Fibroblast of the aortic adventitia (primary cell): ENCODE measurements at regions not wholly inside any gene's neighbourhood (a gene's known extent, or its start where the extent isn't known, plus 50 kb on each side); places are given as distances from the start of the nearest gene placed in this dataset.

Experiments
- DNase-seq: peaks from one replicate; pipeline ENCODE4 v3.0.0-alpha.2; 2010; ENCODE audit warnings: low read depth
- H3K4me3 ChIP-seq: 2 replicates; pipeline ENCODE4 v1.5.1; 2011; ENCODE audit warnings: low read depth, mild to moderate bottlenecking, control low read depth, low read length, moderate library complexity
- CTCF ChIP-seq: IDR thresholded peaks from 2 replicates; pipeline ENCODE4 v1.5.1; 2011; ENCODE audit warnings: mild to moderate bottlenecking, low read length, control low read depth, inconsistent platforms; ENCODE audit not compliant: insufficient read depth

- no peak overlapping the region for H3K4me3 ChIP-seq
- no peak for TF ChIP-seq CTCF
- no peak for DNase-seq
These were observed 188.1 kb upstream of the BMP2 start for GRCh38 chr20:6579417-6579816.

- DNase-seq = no peak
- no peak overlapping the region for H3K4me3 ChIP-seq
- TF ChIP-seq CTCF = no peak
These were observed 190.0 kb upstream of the BMP2 start for GRCh38 chr20:6577451-6577850.

GRCh38 chr20:6576726-6577125 lies 190.8 kb upstream of the BMP2 start:
- no peak for TF ChIP-seq CTCF
- no peak overlapping the region for H3K4me3 ChIP-seq
- peak; percentile 81 for DNase-seq

GRCh38 chr20:6575912-6576401 lies 191.5 kb upstream of the BMP2 start:
- H3K4me3 ChIP-seq = no peak overlapping the region
- DNase-seq = peak; percentile 27
- TF ChIP-seq CTCF = no peak

GRCh38 chr20:6566821-6567220 lies 200.7 kb upstream of the BMP2 start:
- H3K4me3 ChIP-seq = no peak overlapping the region
- peak; percentile 66 for DNase-seq
- TF ChIP-seq CTCF = no peak

- H3K4me3 ChIP-seq = no peak overlapping the region
- peak; percentile 63 for DNase-seq
- no peak for TF ChIP-seq CTCF
These were observed 205.4 kb upstream of the BMP2 start for GRCh38 chr20:6562111-6562510.

GRCh38 chr20:6560978-6561377 lies 206.5 kb upstream of the BMP2 start:
- DNase-seq = no peak
- no peak overlapping the region for H3K4me3 ChIP-seq
- TF ChIP-seq CTCF = no peak
